ENCODE measurements at regions not wholly inside any gene's neighbourhood (a gene's known extent, or its start where the extent isn't known, plus 50 kb on each side); places are given as distances from the start of the nearest gene placed in this dataset.

- DNase-seq (no peak), ATAC-seq (replicated peaks) (no peak)
- no peaks in the 10 kb centered on the region for H3K9me3 Mint-ChIP-seq
- peaks cover 0 to 8% of the 10 kb centered on the region in 2 donors for H3K27me3 Mint-ChIP-seq
- no peak overlapping the region for H3K27ac Mint-ChIP-seq
- no peak overlapping the region for H3K4me3 Mint-ChIP-seq
- H3K36me3 Mint-ChIP-seq: no peaks in the 10 kb centered on the region
- peaks cover 3 to 14% of the 10 kb centered on the region in 2 donors for H3K4me1 Mint-ChIP-seq
Measured at GRCh38 chr10:94043431-94043990, 49.8 kb downstream of the PLCE1 start.

GRCh38 chr10:94046098-94046497 lies 52.4 kb downstream of the PLCE1 start:
- no peak for ATAC-seq (replicated peaks)
- Mint-ChIP-seq H3K9me3 (peaks cover 0 to 6% of the 10 kb centered on the region in 2 donors), H3K27me3 (peaks cover 8 to 12% of the 10 kb centered on the region in 2 donors), H3K4me1 (peaks cover 3 to 13% of the 10 kb centered on the region in 2 donors), H3K36me3 (no peaks in the 10 kb centered on the region), H3K27ac (no peak overlapping the region), H3K4me3 (no peak overlapping the region)
- DNase-seq: no peak

- Mint-ChIP-seq H3K36me3 (no peaks in the 10 kb centered on the region), H3K9me3 (peaks cover 0 to 6% of the 10 kb centered on the region in 2 donors), H3K4me3 (no peak overlapping the region), H3K4me1 (peaks cover 0 to 2% of the 10 kb centered on the region in 2 donors), H3K27me3 (peaks cover 8 to 12% of the 10 kb centered on the region in 2 donors), H3K27ac (no peak overlapping the region)
- DNase-seq (no peak), ATAC-seq (replicated peaks) (no peak)
Measured at GRCh38 chr10:94047293-94047692, 53.6 kb downstream of the PLCE1 start.

GRCh38 chr10:94049911-94050310 lies 56.2 kb downstream of the PLCE1 start:
- H3K4me3 Mint-ChIP-seq: no peak overlapping the region
- no peak for DNase-seq
- peaks cover 0 to 6% of the 10 kb centered on the region in 2 donors for H3K9me3 Mint-ChIP-seq
- no peaks in the 10 kb centered on the region for H3K36me3 Mint-ChIP-seq
- H3K27ac Mint-ChIP-seq: no peak overlapping the region
- no peak for ATAC-seq (replicated peaks)
- peaks cover 8 to 12% of the 10 kb centered on the region in 2 donors for H3K27me3 Mint-ChIP-seq
- no peaks in the 10 kb centered on the region for H3K4me1 Mint-ChIP-seq

- H3K9me3 Mint-ChIP-seq: peaks cover 0 to 6% of the 10 kb centered on the region in 2 donors
Measured at GRCh38 chr10:94052281-94052680, 58.5 kb downstream of the PLCE1 start.

GRCh38 chr10:94052866-94053791 lies 59.4 kb downstream of the PLCE1 start:
- no peak for DNase-seq

More at GRCh38 chr10:94052281-94052680, 58.5 kb downstream of the PLCE1 start:
- Mint-ChIP-seq H3K4me1 (no peaks in the 10 kb centered on the region), H3K36me3 (no peaks in the 10 kb centered on the region), H3K27ac (no peak overlapping the region), H3K27me3 (peaks cover 4 to 12% of the 10 kb centered on the region in 2 donors), H3K4me3 (no peak overlapping the region)
- DNase-seq (no peak), ATAC-seq (replicated peaks) (no peak)

DNA sequence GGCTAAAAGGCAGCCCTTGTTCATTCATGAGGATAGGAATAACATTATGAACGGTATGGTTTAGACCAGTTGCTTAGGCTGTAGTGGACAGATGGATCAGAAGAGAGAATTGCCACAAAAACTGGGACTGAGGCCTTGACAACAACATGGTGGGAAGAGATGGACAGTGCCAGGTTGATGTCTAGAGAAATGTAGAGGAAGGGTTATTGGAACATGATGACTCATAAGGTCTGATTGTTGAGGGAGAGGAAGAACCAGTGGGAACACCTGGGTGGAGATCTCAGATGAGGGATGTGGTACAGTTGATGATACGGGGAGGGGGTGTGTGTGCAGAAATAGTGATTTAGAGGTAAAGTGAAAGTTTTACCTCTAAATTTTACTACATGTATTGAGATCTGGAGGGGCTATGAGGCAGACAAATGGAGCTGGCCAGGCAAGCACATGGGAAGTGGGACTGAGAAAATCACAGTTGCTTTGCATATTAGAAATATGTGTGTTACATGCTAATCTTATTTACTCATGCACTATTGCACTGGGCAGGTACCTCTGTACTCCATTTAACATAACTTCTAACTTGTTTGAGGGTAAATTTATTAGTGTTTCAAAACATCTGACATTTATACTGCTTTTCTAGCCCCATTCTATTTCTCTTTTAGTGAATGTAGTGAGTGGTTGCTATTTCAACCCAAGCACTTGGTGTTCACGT lies 65.6 kb downstream of the PLCE1 start:
- ATAC-seq (replicated peaks) (no peak), DNase-seq (no peak)
- Mint-ChIP-seq H3K4me1 (no peaks in the 10 kb centered on the region), H3K36me3 (no peaks in the 10 kb centered on the region), H3K4me3 (no peak overlapping the region), H3K27me3 (peaks cover 10 to 12% of the 10 kb centered on the region in 2 donors), H3K27ac (no peak overlapping the region), H3K9me3 (peaks cover 1 to 4% of the 10 kb centered on the region in 2 donors)

More at GRCh38 chr10:94052866-94053791, 59.4 kb downstream of the PLCE1 start:
- Mint-ChIP-seq H3K4me3 (no peak overlapping the region), H3K27ac (no peak overlapping the region), H3K36me3 (no peaks in the 10 kb centered on the region), H3K9me3 (peaks cover 0 to 6% of the 10 kb centered on the region in 2 donors), H3K27me3 (peaks cover 4 to 12% of the 10 kb centered on the region in 2 donors), H3K4me1 (no peaks in the 10 kb centered on the region)
- no peak for ATAC-seq (replicated peaks)

GRCh38 chr10:94061026-94061425 lies 67.3 kb downstream of the PLCE1 start:
- ATAC-seq (replicated peaks): no peak
- Mint-ChIP-seq H3K9me3 (peaks cover 1 to 4% of the 10 kb centered on the region in 2 donors), H3K4me1 (no peaks in the 10 kb centered on the region), H3K36me3 (no peaks in the 10 kb centered on the region), H3K27me3 (peaks cover 14 to 18% of the 10 kb centered on the region in 2 donors), H3K27ac (no peak overlapping the region), H3K4me3 (no peak overlapping the region)
- no peak for DNase-seq

- DNase-seq (no peak), ATAC-seq (replicated peaks) (no peak)
- Mint-ChIP-seq H3K27me3 (peaks cover 14 to 18% of the 10 kb centered on the region in 2 donors), H3K4me3 (no peak overlapping the region), H3K4me1 (no peaks in the 10 kb centered on the region), H3K27ac (no peak overlapping the region), H3K9me3 (peaks cover 1 to 4% of the 10 kb centered on the region in 2 donors), H3K36me3 (no peaks in the 10 kb centered on the region)
Measured at GRCh38 chr10:94062611-94063010, 68.9 kb downstream of the PLCE1 start.

DNA sequence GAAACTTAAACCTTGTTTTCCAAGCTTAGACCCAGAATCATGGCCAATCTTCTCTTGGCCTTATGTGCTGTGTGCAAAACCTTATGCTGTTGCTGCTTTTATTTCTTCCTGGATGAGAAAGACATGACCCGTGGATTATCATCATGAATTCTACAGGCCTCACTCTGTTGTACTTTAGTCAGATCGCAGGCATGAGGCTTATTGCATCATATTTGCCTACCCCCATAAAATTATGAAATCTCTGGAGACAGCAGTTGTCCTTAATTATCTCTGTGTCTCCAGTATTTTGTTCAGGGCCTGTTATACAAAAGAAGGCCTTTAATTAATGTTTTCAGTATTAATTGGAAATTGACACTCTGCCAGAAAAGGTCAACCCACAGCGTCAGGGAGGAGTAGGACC lies 71.6 kb downstream of the PLCE1 start:
- Mint-ChIP-seq H3K27me3 (peaks cover 8 to 11% of the 10 kb centered on the region in 2 donors), H3K9me3 (peaks cover 1 to 4% of the 10 kb centered on the region in 2 donors), H3K36me3 (no peaks in the 10 kb centered on the region), H3K4me3 (no peak overlapping the region), H3K4me1 (no peaks in the 10 kb centered on the region), H3K27ac (no peak overlapping the region)
- DNase-seq (no peak), ATAC-seq (replicated peaks) (no peak)

DNA sequence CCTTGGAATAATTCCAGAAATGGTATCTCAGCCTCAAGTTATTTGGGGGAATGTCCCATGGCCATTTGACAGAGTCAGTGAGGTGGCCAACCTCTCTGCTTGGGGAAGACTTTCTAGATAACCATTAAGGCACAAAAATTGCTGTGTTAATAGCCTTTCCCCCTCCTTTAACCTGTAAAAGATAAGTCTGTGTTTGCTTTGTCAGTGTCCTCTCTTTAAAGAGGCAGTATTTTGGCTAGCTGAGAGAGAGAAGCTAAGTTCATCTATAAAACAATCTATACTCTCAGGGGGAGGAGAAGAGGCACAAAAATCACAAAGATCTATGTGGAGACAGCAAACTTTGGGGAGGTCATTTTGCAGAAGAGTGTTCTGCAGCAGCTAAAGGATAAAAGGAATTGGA lies 72.1 kb downstream of the PLCE1 start:
- Mint-ChIP-seq H3K27me3 (peaks cover 8 to 11% of the 10 kb centered on the region in 2 donors), H3K27ac (no peak overlapping the region), H3K9me3 (peaks cover 3 to 4% of the 10 kb centered on the region in 2 donors), H3K36me3 (no peaks in the 10 kb centered on the region), H3K4me1 (no peaks in the 10 kb centered on the region), H3K4me3 (no peak overlapping the region)
- DNase-seq: no peak
- no peak for ATAC-seq (replicated peaks)

GRCh38 chr10:94066411-94066810 lies 72.7 kb downstream of the PLCE1 start:
- no peak overlapping the region for H3K27ac Mint-ChIP-seq
- H3K4me1 Mint-ChIP-seq: no peaks in the 10 kb centered on the region
- H3K4me3 Mint-ChIP-seq: no peak overlapping the region
- no peak for ATAC-seq (replicated peaks)
- H3K36me3 Mint-ChIP-seq: no peaks in the 10 kb centered on the region
- H3K27me3 Mint-ChIP-seq: peaks cover 8 to 11% of the 10 kb centered on the region in 2 donors
- DNase-seq: no peak
- H3K9me3 Mint-ChIP-seq: peaks cover 3 to 4% of the 10 kb centered on the region in 2 donors

GRCh38 chr10:94069884-94070283 lies 76.2 kb downstream of the PLCE1 start:
- Mint-ChIP-seq H3K4me3 (no peak overlapping the region), H3K36me3 (no peaks in the 10 kb centered on the region), H3K27ac (no peak overlapping the region), H3K27me3 (peaks cover 4 to 12% of the 10 kb centered on the region in 2 donors), H3K4me1 (no peaks in the 10 kb centered on the region), H3K9me3 (peaks cover 0 to 1% of the 10 kb centered on the region in 2 donors)
- ATAC-seq (replicated peaks) (no peak), DNase-seq (no peak)

GRCh38 chr10:94074462-94074861 lies 80.7 kb downstream of the PLCE1 start:
- H3K27ac Mint-ChIP-seq: no peak overlapping the region
- peaks cover 0 to 1% of the 10 kb centered on the region in 2 donors for H3K9me3 Mint-ChIP-seq
- no peaks in the 10 kb centered on the region for H3K36me3 Mint-ChIP-seq

More at GRCh38 chr10:94074462-94074861, 80.7 kb downstream of the PLCE1 start:
- no peaks in the 10 kb centered on the region for H3K4me1 Mint-ChIP-seq
- no peak overlapping the region for H3K4me3 Mint-ChIP-seq
- peaks cover 0 to 9% of the 10 kb centered on the region in 2 donors for H3K27me3 Mint-ChIP-seq
- DNase-seq (no peak), ATAC-seq (replicated peaks) (no peak)
